Ishikawa (cell line): ENCODE measurements at regions not wholly inside any gene's neighbourhood (a gene's known extent, or its start where the extent isn't known, plus 50 kb on each side); places are given as distances from the start of the nearest gene placed in this dataset.

ENCODE experiments used
- CEBPB ChIP-seq: IDR thresholded peaks from 2 replicates; pipeline ENCODE4 v1.6.1; 2012
- EP300 ChIP-seq: IDR thresholded peaks from 2 replicates; pipeline ENCODE4 v1.6.1; 2012; ENCODE audit warnings: borderline replicate concordance
- FOXM1 ChIP-seq: IDR thresholded peaks from 2 replicates; pipeline ENCODE4 v1.6.1; 2012; ENCODE audit warnings: low read depth, borderline replicate concordance
- RAD21 ChIP-seq: IDR thresholded peaks from 2 replicates; pipeline ENCODE4 v1.6.1; 2012; ENCODE audit warnings: low read depth
- TAF1 ChIP-seq: IDR thresholded peaks from 2 replicates; pipeline ENCODE4 v1.6.1; 2012; ENCODE audit warnings: low read depth, mild to moderate bottlenecking
- TCF12 ChIP-seq: IDR thresholded peaks from 2 replicates; pipeline ENCODE4 v1.6.1; 2012; ENCODE audit warnings: low read depth
- TEAD4 ChIP-seq: IDR thresholded peaks from 2 replicates; pipeline ENCODE4 v1.6.1; 2012
- ZBTB7A ChIP-seq: IDR thresholded peaks from 2 replicates; pipeline ENCODE4 v1.6.1; 2012; ENCODE audit warnings: low read depth
- TF ChIP-seq, protein P1 (sequence below): IDR thresholded peaks from 2 replicates; pipeline ENCODE4 v1.6.1; 2012
- TF ChIP-seq, protein P2 (sequence below): IDR thresholded peaks from 2 replicates; pipeline ENCODE4 v1.6.1; 2012

DNA sequence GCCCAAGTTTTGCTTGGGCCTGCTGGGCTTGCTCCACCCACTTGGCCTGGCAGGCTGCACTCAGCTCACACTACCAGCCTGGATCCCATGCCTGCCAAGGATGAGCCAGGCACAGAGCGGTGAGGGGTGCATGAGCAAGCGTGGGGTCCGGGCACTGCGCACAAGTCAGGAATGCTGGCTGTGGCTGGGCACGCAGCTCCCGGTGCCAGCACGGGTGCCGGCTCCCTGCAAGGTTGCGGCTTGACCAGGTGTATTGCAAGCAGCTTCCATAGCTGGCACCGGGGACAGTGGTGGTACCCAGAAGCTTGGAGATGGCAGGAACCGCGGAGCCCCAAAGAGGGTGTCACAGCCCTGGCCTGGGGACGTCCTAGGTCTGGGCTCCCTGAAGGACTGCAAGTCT, 224.4 kb upstream of the NRIP1 start:
- no peak for TF ChIP-seq TEAD4
- TF ChIP-seq EP300: no peak
- TF ChIP-seq CEBPB: no peak
- TF ChIP-seq, protein P1, sequence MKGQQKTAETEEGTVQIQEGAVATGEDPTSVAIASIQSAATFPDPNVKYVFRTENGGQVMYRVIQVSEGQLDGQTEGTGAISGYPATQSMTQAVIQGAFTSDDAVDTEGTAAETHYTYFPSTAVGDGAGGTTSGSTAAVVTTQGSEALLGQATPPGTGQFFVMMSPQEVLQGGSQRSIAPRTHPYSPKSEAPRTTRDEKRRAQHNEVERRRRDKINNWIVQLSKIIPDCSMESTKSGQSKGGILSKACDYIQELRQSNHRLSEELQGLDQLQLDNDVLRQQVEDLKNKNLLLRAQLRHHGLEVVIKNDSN: no peak
- TF ChIP-seq TAF1: no peak
- TF ChIP-seq TCF12: no peak
- no peak for TF ChIP-seq ZBTB7A
- TF ChIP-seq, protein P2, sequence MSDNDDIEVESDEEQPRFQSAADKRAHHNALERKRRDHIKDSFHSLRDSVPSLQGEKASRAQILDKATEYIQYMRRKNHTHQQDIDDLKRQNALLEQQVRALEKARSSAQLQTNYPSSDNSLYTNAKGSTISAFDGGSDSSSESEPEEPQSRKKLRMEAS: no peak
- TF ChIP-seq RAD21: no peak
- no peak for TF ChIP-seq FOXM1
